HG03342 (cell line): ENCODE measurements at regions not wholly inside any gene's neighbourhood (a gene's known extent, or its start where the extent isn't known, plus 50 kb on each side); places are given as distances from the start of the nearest gene placed in this dataset.

Experiments used
- ATAC-seq: cut with Tn5 transposase; IDR thresholded peaks from one replicate; pipeline ENCODE4 v1.9.1; 2021; ENCODE audit warnings: mild to moderate bottlenecking, moderate library complexity; ENCODE audit not compliant: unreplicated experiment

DNA sequence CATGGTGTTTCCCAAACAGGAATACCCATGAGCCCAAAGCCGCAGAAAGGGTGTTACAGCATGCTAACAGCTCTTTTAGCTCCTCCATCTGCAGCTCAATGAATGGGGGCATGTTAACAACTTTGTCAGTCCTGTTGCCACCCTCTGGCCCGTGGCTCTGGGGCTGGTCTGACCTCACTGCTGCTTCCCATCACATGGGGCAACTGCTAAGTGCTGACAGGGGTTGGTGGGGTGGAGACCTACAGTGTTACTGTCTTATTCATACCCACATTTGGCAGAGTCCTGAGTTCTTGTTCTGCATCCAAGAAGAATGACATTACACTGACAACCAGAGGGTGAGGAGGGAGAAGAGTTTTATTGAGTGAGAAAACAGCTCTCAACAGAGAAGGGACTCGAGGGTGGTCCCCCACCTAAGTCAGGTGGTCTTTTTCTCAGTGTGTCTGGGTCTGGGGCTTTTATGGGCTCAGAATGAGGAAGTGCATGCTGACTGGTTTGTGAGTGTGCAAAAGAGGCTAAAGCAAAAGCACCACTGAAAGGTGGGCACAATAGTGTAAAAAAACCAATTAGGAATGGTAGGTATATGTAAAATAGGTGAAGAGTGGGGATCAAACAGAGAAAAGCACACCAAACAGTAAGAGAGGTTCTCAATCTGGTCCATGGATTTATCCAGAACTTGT, 1952.0 kb upstream of the PCDH20 start:
- no peak for ATAC-seq

DNA sequence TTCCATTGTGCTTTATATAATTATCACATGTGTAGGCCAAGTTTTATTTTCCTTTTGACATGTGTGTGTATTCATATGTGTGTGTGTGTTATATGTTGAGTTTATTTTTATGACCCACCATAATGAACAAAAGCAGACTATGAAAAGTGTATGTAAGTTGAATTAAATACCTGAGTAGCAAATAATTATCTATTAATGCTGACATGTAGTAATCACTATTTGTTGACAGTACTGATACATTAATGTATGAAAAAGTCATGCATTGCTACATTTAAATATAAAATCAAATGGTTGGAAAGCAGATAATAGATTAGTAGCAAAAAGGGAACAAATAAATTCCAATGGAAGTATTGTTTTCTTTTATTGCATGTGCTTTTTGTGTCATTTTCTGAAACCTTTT, 1948.5 kb upstream of the PCDH20 start:
- ATAC-seq = no peak

DNA sequence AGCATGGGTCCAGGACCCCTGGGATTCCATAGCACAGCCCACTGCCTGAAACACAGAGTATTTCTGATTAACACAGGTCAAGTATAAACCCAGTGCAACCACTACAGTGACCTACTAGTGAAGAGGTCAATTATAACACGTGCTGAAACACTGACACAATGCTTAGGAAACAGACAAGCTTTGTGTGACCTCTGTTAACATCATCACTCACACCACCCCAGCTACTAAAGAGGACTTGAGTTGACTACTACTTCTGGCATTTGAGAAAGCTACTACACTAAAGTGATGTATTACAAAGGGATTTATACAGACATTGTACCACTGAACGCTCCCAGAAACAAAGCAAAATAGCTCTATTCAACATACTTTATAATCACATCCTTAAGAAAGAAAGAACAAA, 1935.9 kb upstream of the PCDH20 start:
- no peak for ATAC-seq

DNA sequence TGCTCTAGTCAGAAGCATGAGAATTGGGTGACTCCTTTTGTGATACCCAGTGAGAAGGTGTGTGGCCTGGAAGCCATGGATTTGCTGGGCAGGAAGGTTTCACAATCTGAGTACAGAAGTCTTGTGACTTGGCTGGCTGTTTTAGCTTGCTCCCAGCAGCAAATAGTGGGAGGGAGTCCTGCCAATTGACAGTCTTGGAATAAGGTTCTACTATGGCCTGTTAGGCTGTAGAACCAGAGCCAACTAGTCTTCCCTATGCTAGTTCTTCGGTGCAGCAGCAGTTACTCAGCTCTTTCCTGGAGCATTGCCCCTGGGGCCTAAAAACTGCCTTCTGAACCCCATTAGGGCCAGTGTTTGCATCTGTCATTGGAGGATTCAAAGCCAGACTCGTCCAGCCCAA, 1935.4 kb upstream of the PCDH20 start:
- no peak for ATAC-seq

GRCh38 chr13:63345835-63346234, 1930.2 kb upstream of the PCDH20 start:
- no peak for ATAC-seq

DNA sequence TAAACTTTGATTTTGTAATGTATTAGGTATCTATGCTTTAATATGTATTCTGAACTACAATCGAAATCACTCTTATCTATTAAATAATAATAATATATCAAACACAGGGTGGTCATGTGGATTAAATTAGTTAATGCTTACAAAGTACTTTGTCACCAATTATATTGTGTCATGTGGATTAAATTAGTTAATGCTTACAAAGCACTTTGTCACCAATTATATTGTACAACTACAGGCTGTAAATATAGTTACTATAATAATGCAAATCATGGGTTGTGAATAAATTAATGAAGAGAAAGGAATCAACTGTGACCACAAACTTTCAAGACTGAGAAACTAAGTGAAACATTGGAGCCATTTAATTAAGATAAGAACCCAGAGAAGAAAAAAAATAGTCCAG, 1929.1 kb upstream of the PCDH20 start:
- ATAC-seq = no peak

- ATAC-seq = no peak
These were observed 1922.3 kb upstream of the PCDH20 start for GRCh38 chr13:63337921-63338320.

- no peak for ATAC-seq
These were observed 1921.4 kb upstream of the PCDH20 start for GRCh38 chr13:63337041-63337440.

- no peak for ATAC-seq
These were observed 1920.9 kb upstream of the PCDH20 start for GRCh38 chr13:63336549-63336948.

GRCh38 chr13:63327584-63327983, 1911.9 kb upstream of the PCDH20 start:
- no peak for ATAC-seq

DNA sequence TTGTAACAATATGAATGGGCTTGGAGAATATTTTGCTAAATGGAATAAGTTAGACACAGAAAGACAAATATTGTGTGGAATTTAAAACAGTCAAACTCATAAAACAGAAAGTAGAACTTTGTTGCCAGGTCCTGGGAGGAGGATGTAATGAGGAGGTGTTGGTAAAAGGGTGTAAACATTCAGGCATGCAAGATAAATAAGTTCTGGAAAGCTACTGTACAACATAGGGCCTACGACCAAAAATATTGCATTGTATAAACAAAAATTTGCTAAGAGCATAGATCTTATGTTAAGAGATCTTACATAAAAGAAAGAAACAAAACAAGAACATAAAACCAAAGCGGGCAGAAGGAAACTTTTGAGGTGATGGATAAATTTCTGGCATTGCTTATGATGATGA, 1907.8 kb upstream of the PCDH20 start:
- no peak for ATAC-seq

DNA sequence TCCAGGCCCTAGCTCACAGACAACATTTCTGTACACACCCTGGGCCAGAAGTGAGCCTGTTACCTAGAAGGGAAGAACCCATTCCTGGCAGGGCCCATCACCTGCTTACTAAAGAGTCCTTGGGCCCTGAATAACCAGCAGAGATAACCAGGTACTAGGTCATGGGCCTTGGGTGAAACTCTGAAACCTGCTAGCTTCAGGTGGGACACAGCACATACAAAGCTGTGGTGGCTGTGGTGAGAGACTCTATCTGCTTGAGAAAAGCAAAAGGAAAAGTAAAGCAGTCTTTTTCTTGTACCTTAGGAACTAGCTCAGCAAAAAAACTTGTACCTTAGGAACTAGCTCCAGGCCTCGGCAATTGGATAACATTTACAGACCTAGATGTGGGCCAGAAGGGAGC, 1895.9 kb upstream of the PCDH20 start:
- ATAC-seq = no peak

- ATAC-seq = no peak
These were observed 1893.0 kb upstream of the PCDH20 start for GRCh38 chr13:63308549-63309165.

DNA sequence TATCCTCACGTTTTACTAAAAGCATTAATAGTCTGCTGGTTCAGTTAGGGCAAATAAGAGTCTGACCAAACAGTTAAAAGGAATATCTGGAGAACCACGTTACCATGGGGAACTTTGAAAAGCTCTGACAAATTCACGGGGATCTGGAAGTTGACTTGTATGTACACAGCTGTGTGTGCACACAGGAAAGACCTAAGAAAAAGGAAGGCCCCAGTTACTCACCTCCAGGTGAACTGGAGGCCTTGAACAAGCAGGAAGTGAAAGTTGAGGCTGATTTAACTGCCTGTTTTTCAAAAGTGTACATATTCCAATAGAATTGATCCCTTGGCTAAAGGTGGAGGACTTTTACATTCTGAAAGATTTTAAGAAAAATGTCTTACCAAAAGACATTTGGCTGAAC, 1891.6 kb upstream of the PCDH20 start:
- ATAC-seq = no peak

GRCh38 chr13:63305641-63306133, 1890.0 kb upstream of the PCDH20 start:
- ATAC-seq = no peak

GRCh38 chr13:63304497-63304896, 1888.8 kb upstream of the PCDH20 start:
- no peak for ATAC-seq

GRCh38 chr13:63299866-63300394, 1884.3 kb upstream of the PCDH20 start:
- ATAC-seq = no peak

DNA sequence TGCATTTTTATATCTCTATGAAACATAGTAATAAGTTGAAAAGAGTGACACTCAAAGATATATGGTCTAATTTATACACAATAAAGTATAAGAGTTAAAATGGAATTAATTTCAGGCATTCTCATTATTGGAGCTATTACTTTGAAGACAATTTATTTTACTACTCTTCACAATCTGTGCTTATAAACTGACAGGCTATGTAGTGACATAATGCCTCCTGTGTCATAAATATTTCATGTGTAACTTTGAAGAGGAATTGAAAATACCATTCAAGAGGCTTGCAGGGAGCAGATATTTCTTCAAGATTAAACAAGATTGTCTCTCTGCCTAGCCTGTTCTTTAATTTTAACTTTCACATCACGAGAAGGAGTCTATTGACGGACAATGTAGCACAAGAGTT, 1881.5 kb upstream of the PCDH20 start:
- no peak for ATAC-seq

DNA sequence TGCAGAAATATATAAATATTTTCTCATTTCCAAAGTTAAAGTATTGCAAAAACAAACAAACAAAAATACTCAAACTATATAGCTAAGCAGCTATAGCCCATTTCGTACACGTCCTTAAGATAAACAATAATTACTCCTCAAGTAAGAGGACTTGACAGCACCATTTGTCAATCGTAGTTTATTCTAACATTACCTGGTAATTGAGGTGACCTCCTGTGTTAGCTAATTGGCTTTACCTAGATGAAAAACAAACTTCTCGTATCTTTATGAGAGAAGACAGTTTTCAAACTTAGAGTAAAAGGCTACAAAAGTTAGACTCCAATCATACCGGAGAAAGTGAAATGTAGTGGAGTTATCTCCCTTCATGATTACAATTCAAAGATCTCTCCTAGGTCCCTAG, 1876.1 kb upstream of the PCDH20 start:
- ATAC-seq = no peak

- no peak for ATAC-seq
These were observed 1872.9 kb upstream of the PCDH20 start for GRCh38 chr13:63288576-63288975.

- no peak for ATAC-seq
These were observed 1872.3 kb upstream of the PCDH20 start for GRCh38 chr13:63287926-63288325.

DNA sequence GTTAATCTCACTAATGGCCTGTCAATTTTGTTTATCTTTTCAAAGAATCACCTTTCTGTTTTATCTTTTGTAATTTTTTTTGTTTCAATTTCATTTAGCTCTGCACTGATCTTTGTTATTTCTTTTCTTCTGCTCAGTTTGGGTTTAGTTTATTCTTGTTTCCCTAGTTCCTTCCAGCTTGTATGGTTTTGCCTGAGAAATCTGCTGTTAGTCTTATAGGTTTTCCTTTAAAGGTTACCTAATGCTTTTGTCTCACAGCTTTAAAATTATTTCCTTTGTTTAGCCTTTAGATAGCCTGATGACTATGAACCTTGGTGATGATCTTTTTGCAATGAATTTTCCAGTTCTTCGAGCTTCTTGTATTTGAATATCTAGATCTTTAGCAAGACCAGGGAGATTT, 1869.8 kb upstream of the PCDH20 start:
- ATAC-seq = no peak

DNA sequence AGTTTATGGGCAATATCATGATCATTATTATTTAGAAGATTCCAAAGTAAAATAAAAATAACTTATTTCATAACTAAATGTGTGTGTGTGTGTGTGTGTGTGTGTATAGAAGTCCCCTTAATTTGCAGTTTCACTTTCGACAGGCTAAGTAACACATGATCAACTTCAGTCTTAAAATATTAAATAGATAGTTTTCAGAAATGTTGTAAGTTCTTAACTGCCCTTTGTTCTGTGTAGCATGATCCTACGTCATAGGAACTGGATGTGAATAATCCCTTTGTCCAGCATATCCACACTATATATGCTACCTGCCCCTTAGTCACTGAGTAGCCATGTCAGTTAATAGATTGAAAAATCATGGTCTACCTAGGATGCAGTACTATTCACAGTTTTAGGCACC, 1863.5 kb upstream of the PCDH20 start:
- no peak for ATAC-seq
